Transverse colon (tissue), 4 donors: ENCODE measurements at regions not wholly inside any gene's neighbourhood (a gene's known extent, or its start where the extent isn't known, plus 50 kb on each side); places are given as distances from the start of the nearest gene placed in this dataset.

ENCODE experiments used
- DNase-seq: peaks from one replicate; pipeline ENCODE4 v3.0.0-alpha.2; 2019
- H3K27ac ChIP-seq, 4 donors: fragments of 200-600 bp; sonication (generic); 2 replicates each; pipeline ENCODE4 v1.5.1; 2016 to 2018; ENCODE audit warnings: inconsistent platforms in 4 of 4
- H3K27me3 ChIP-seq: fragments of 200-600 bp; sonication (generic); 2 replicates; pipeline ENCODE4 v1.5.1; 2017; ENCODE audit warnings: inconsistent platforms
- H3K36me3 ChIP-seq, 4 donors: fragments of 200-600 bp; sonication (generic); 2 replicates each; pipeline ENCODE4 v1.5.1; 2017 to 2019; ENCODE audit warnings: inconsistent platforms in 4 of 4
- H3K4me1 ChIP-seq, 4 donors: fragments of 200-600 bp; sonication (generic); 2 replicates each; pipeline ENCODE4 v1.5.1; 2017 to 2020; ENCODE audit warnings: inconsistent platforms in 4 of 4
- H3K4me3 ChIP-seq, 4 donors: fragments of 200-600 bp; sonication (generic); 1 replicate in 1 of 4; 2 replicates in 3 of 4; pipeline versions ENCODE4 v1.5.1 to v1.6.1; 2017 to 2019; ENCODE audit warnings: inconsistent platforms in 4 of 4
- H3K9me3 ChIP-seq, 2 donors: fragments of 200-600 bp; sonication (generic); 2 replicates each; pipeline ENCODE4 v1.5.1; 2017 to 2019; ENCODE audit warnings: inconsistent platforms in 2 of 2
- EP300 ChIP-seq: sonication (generic); formaldehyde crosslinking; IDR thresholded peaks from one replicate; pipeline ENCODE4 v1.6.1; 2017; ENCODE audit warnings: antibody characterized with exemption, low read depth
- POLR2A ChIP-seq: fragments of 450-650 bp; IDR thresholded peaks from one replicate; pipeline ENCODE4 v1.6.1; 2016; ENCODE audit warnings: antibody characterized with exemption, mild to moderate bottlenecking, moderate library complexity
- POLR2AphosphoS5 ChIP-seq, 3 donors: sonication (generic); formaldehyde crosslinking; IDR thresholded peaks; one replicate each; pipeline ENCODE4 v1.6.1; 2016; ENCODE audit warnings: antibody characterized with exemption in 3 of 3
- WGBS, 2 donors: methylation state at CpG; one replicate each; pipeline ENCODE4 v1.1.5; 2018; ENCODE audit warnings: low coverage in 1 of 2; 5-methylcytosine and 5-hydroxymethylcytosine counted together
- in situ Hi-C, 4 donors: fragments of 200-750 bp; cut with MboI; loops; one replicate each; pipeline versions ENCODE4 v1.15.0 to v1.15.1; 2017; ENCODE audit warnings: low sequenced_read_pairs in 3 of 4, low pct_ligation_motif_present in 1 of 4, low pct_unique_long_range_greater_than_20kb in 1 of 4
- intact Hi-C: fragments of 100-400 bp; cut with DNase I; formaldehyde crosslinking; loops from one replicate; pipeline ENCODE4 v1.15.1; 2023; ENCODE audit warnings: low total_unique reads
- TF ChIP-seq, protein P1 (sequence below), 5 experiments: fragments of 200-600 bp in 3 of 5; fragments of 450-650 bp in 2 of 5; sonication (generic) in 3 of 5; IDR thresholded peaks; 1 replicate in 2 of 5; 2 replicates in 3 of 5; pipeline ENCODE4 v1.5.1; 2016 to 2017; ENCODE audit warnings: antibody characterized with exemption in 5 of 5, inconsistent platforms in 3 of 5, mild to moderate bottlenecking in 2 of 5, moderate library complexity in 1 of 5

DNA sequence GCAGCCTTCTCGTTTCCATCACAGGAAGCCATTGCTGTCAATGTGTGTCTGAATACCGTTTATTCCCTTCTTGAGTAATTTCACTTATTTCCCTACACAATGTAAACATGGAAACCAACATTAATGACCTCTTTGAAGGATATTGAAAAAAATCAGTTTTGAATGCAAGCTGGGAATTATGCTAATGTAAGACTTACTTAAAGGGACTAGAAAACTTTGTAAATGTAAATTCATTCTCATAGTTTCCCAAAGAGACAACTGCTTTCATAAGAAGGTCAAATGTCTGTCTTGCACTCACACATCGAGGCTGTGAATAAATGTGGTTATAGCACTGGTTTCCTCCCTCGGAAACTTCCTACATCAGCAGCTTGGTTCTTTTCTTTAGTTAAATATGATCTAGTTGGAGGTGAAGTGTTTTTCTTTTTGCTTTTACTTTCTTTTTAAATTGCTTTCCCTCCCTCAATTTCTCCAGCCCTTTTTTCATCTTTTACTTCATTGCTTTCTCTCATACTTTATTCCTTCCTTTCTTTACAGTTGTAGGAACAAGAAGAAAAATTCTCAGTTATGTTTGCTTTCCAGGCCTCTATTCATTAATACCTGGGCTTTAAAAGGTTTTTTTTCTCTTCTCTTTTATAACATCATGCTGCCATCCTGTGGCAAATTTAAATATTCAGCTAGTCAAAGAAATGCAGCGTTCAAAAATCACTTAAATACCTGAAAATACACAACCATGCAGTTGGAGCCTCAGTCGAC lies 108.3 kb downstream of the TNFAIP3 start:
- peak overlapping the region in 3 of 4 donors; percentile 11 to 26 (median 25) for H3K27ac ChIP-seq
- in situ Hi-C loops (no loop called here), intact Hi-C loops (no loop called here)
- H3K9me3 ChIP-seq, result no peaks in the 10 kb centered on the region
- no peaks in the 10 kb centered on the region for H3K27me3 ChIP-seq
- H3K36me3 ChIP-seq, result no peaks in the 10 kb centered on the region
- H3K4me3 ChIP-seq, result no peak overlapping the region
- WGBS, 2 donors, result 26 to 37% methylated on average over 3 to 6 of the region's 6 CpGs
- no peak for DNase-seq
- H3K4me1 ChIP-seq, result peaks cover 0 to 5% (median 1%) of the 10 kb centered on the region in 4 donors
- TF ChIP-seq POLR2AphosphoS5 (IDR thresholded peaks at IDR 0.05), result no peak
- TF ChIP-seq, protein P1, sequence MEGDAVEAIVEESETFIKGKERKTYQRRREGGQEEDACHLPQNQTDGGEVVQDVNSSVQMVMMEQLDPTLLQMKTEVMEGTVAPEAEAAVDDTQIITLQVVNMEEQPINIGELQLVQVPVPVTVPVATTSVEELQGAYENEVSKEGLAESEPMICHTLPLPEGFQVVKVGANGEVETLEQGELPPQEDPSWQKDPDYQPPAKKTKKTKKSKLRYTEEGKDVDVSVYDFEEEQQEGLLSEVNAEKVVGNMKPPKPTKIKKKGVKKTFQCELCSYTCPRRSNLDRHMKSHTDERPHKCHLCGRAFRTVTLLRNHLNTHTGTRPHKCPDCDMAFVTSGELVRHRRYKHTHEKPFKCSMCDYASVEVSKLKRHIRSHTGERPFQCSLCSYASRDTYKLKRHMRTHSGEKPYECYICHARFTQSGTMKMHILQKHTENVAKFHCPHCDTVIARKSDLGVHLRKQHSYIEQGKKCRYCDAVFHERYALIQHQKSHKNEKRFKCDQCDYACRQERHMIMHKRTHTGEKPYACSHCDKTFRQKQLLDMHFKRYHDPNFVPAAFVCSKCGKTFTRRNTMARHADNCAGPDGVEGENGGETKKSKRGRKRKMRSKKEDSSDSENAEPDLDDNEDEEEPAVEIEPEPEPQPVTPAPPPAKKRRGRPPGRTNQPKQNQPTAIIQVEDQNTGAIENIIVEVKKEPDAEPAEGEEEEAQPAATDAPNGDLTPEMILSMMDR (IDR thresholded peaks at IDR 0.05), result peak in 2 of 5 experiments; percentile 11 to 21

- intact Hi-C loops, result no loop called here
- TF ChIP-seq, protein P1 (IDR thresholded peaks at IDR 0.05), result no peak
- TF ChIP-seq POLR2A (no peak), EP300 (no peak), POLR2AphosphoS5 (IDR thresholded peaks at IDR 0.05) (no peak)
These were observed 109.4 kb downstream of the TNFAIP3 start for GRCh38 chr6:137976430-137976829.

DNA sequence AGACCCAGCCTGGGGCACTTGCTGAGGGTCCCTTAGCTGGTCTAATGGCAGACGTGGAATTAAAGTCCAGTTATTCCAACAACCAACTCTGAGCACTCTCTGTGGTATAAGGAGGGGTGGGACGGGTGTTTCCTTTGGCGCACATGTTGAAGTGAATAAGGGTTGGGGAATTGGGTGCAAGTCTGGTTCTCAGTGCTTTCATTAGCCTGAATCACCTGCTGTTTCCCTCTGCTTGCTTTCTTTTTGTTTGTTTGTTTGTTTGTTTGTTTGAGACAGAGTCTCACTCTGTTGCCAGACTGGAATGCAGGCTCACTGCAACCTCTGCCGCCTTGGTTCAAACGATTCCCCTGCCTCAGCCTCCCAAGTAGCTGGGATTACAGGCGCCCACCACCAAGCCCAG lies 110.1 kb downstream of the TNFAIP3 start:
- H3K9me3 ChIP-seq, result no peaks in the 10 kb centered on the region
- TF ChIP-seq, protein P1 (IDR thresholded peaks at IDR 0.05), result no peak
- TF ChIP-seq POLR2A (no peak), POLR2AphosphoS5 (IDR thresholded peaks at IDR 0.05) (no peak), EP300 (no peak)
- no peak for DNase-seq
- H3K4me3 ChIP-seq, result no peak overlapping the region
- in situ Hi-C loops (no loop called here), intact Hi-C loops (no loop called here)
- no peaks in the 10 kb centered on the region for H3K27me3 ChIP-seq
- 84 to 85% methylated on average over 6 of the region's 6 CpGs for whole genome bisulfite sequencing, 2 donors
- peaks cover 0 to 5% (median 1%) of the 10 kb centered on the region in 4 donors for H3K4me1 ChIP-seq
- no peaks in the 10 kb centered on the region for H3K36me3 ChIP-seq
- no peak overlapping the region for H3K27ac ChIP-seq

More at GRCh38 chr6:137976430-137976829, 109.4 kb downstream of the TNFAIP3 start:
- Histone ChIP-seq H3K9me3 (no peaks in the 10 kb centered on the region), H3K27me3 (no peaks in the 10 kb centered on the region), H3K4me1 (peaks cover 0 to 5% (median 1%) of the 10 kb centered on the region in 4 donors), H3K4me3 (no peak overlapping the region), H3K36me3 (no peaks in the 10 kb centered on the region), H3K27ac (no peak overlapping the region)
- in situ Hi-C loops, result no loop called here
- no peak for DNase-seq

DNA sequence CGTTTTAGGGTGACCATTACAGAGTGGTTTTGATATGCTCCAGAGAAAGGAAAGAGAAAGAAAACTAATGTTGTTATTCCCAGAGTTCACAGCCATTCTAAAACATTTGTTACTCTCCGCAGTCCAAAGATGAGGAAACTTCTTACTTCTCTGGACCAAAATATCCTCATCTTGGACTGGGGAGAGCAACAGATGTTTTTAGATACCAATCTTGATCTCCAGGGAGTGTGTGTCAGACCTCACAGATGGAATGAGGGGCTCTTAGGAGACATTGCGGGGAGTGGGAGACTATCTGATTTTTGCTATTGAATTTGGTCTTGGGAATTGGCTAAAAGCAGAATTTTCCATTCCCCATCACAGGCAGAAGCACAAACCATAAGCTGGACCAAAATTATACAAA lies 110.8 kb downstream of the TNFAIP3 start:
- 65 to 72% methylated on average over 3 of the region's 3 CpGs for WGBS, 2 donors
- H3K27ac ChIP-seq, result no peak overlapping the region
- no peak for DNase-seq
- in situ Hi-C loops (no loop called here), intact Hi-C loops (no loop called here)
- H3K4me1 ChIP-seq, result peaks cover 0 to 5% (median 1%) of the 10 kb centered on the region in 4 donors
- H3K27me3 ChIP-seq, result no peaks in the 10 kb centered on the region
- H3K4me3 ChIP-seq, result no peak overlapping the region
- TF ChIP-seq, protein P1 (IDR thresholded peaks at IDR 0.05), result no peak
- TF ChIP-seq EP300 (no peak), POLR2A (no peak), POLR2AphosphoS5 (IDR thresholded peaks at IDR 0.05) (no peak)
- H3K9me3 ChIP-seq, result no peaks in the 10 kb centered on the region
- no peaks in the 10 kb centered on the region for H3K36me3 ChIP-seq
